B cell (primary cell): ENCODE measurements at regions not wholly inside any gene's neighbourhood (a gene's known extent, or its start where the extent isn't known, plus 50 kb on each side); places are given as distances from the start of the nearest gene placed in this dataset.

ENCODE experiments used
- EZH2 ChIP-seq: IDR thresholded peaks from 2 replicates; pipeline ENCODE4 v1.6.1; 2012; ENCODE audit warnings: borderline replicate concordance, low read depth, mild to moderate bottlenecking, moderate library complexity, low read length; ENCODE audit not compliant: insufficient read depth, poor library complexity, severe bottlenecking
- TF ChIP-seq, protein P1 (sequence below): fragments of 200-600 bp; IDR thresholded peaks from one replicate; pipeline ENCODE4 v1.8.0; 2022; ENCODE audit warnings: antibody characterized with exemption, mild to moderate bottlenecking

DNA sequence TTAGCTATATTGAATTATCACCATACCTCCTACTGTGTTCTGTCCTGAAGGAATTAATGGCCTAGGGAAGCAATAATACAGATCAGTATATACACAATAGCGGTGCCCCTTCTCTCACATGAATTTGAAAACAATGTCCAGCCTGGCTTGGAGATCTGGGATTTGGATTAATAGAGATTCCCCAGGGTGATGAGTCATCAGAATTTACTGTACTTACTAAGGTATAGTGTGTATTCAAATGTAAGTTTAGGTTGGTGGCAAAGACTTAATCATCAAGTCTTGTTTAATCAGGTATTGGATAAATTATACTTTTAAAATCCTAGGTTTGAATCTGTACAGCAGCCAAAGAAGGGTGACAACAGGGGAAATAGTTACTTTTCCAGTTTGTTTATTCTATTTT is 121.5 kb downstream of the FEM1C start:
- TF ChIP-seq, protein P1, sequence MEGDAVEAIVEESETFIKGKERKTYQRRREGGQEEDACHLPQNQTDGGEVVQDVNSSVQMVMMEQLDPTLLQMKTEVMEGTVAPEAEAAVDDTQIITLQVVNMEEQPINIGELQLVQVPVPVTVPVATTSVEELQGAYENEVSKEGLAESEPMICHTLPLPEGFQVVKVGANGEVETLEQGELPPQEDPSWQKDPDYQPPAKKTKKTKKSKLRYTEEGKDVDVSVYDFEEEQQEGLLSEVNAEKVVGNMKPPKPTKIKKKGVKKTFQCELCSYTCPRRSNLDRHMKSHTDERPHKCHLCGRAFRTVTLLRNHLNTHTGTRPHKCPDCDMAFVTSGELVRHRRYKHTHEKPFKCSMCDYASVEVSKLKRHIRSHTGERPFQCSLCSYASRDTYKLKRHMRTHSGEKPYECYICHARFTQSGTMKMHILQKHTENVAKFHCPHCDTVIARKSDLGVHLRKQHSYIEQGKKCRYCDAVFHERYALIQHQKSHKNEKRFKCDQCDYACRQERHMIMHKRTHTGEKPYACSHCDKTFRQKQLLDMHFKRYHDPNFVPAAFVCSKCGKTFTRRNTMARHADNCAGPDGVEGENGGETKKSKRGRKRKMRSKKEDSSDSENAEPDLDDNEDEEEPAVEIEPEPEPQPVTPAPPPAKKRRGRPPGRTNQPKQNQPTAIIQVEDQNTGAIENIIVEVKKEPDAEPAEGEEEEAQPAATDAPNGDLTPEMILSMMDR: no peak
- TF ChIP-seq EZH2: no peak
